Testis (tissue), 2 donors: ENCODE measurements at regions not wholly inside any gene's neighbourhood (a gene's known extent, or its start where the extent isn't known, plus 50 kb on each side); places are given as distances from the start of the nearest gene placed in this dataset.
"Not testable (repeated sequence)": the region's sequence is repeated elsewhere in the genome, so short reads cannot be mapped to it uniquely, and the experiment has no call there.

ENCODE experiments used
- CTCF ChIP-seq, 3 experiments: fragments of 450-650 bp in 2 of 3; fragments of 200-600 bp in 1 of 3; sonication (generic) in 1 of 3; IDR thresholded peaks; one replicate each; pipeline ENCODE4 v1.5.1; 2016 to 2019; ENCODE audit warnings: antibody characterized with exemption in 3 of 3, mild to moderate bottlenecking in 2 of 3, moderate library complexity in 1 of 3
- POLR2A ChIP-seq: fragments of 450-650 bp; IDR thresholded peaks from one replicate; pipeline ENCODE4 v1.6.1; 2017; ENCODE audit warnings: antibody characterized with exemption, mild to moderate bottlenecking, moderate library complexity

DNA sequence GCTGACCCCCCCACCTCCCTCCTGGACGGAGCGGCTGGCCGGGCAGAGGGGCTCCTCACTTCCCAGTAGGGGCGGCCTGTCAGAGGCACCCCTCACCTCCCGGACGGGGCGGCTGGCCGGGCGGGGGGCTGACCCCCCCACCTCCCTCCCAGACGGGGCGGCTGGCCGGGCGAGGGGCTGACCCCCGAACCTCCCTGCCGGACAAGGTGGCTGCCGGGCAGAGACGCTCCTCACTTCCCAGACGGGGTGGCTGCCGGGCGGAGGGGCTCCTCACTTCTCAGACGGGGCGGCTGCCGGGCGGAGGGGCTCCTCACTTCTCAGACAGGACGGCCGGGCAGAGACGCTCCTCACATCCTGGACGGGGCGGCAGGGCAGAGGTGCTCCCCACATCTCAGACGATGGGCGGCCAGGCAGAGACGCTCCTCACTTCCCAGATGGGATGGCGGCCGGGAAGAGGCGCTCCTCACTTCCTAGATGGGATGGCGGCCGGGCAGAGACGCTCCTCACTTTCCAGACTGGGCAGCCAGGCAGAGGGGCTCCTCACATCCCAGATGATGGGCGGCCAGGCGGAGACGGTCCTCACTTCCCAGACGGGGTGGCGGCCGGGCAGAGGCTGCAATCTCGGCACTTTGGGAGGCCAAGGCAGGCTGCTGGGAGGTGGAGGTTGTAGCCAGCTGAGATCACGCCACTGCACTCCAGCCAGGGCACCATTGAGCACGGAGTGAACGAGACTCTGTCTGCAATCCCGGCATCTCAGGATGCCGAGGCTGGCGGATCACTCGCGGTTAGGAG lies 66.2 kb upstream of the PAPPA2 start:
- not testable (repeated sequence) for TF ChIP-seq CTCF (IDR thresholded peaks at IDR 0.05); POLR2A
